HG03378 (cell line): ENCODE measurements at regions not wholly inside any gene's neighbourhood (a gene's known extent, or its start where the extent isn't known, plus 50 kb on each side); places are given as distances from the start of the nearest gene placed in this dataset.

ENCODE experiments used
- ATAC-seq: cut with Tn5 transposase; IDR thresholded peaks from one replicate; pipeline ENCODE4 v1.9.1; 2021; ENCODE audit warnings: mild to moderate bottlenecking, moderate library complexity; ENCODE audit not compliant: unreplicated experiment

GRCh38 chr5:68734781-68735180 is 359.0 kb upstream of the SLC30A5 start:
- no peak for ATAC-seq

DNA sequence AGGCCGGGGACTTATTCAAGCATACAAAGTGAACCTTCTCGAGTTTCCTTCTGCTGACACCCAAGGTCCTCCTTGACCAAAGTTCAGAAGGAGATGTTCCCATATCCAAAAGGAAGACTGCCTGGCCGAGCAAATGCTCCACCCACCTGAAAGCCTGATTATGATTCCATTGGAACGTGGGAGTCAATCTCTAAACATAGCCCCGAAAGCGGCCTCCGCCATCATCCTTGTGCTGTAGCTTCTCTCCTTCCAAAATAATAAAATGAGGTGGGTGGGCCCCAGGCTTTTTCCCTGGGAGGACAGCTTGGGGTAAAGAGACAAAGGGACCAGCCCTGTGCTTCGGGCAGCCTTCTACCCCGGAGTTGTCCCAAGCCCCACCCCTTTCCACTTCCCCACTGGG is 355.6 kb upstream of the SLC30A5 start:
- no peak for ATAC-seq

DNA sequence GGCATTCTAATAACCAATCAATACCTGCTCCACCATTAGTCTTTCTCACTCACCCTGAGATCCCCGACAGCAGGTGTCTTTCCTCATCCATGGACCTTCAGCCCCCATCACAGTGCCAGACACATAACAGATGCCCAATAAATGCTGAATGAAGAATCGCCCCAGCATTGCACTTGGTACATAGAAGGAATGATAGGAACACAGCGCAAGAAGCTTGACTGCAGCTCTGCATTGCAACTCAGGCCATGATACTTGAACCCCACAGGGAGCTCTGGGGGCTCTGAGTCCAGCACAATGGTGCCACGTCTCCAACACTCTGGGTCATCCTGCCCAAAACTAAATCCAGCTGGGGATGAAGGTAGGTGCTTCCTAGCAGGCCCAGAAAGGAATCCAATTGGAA is 355.0 kb upstream of the SLC30A5 start:
- ATAC-seq, result no peak

- ATAC-seq, result peak; percentile 77
Measured at GRCh38 chr5:68739752-68740151, 354.1 kb upstream of the SLC30A5 start.

GRCh38 chr5:68740226-68740910 is 353.4 kb upstream of the SLC30A5 start:
- peak; percentile 76 for ATAC-seq

- ATAC-seq, result no peak
Measured at GRCh38 chr5:68744206-68744605, 349.6 kb upstream of the SLC30A5 start.

- ATAC-seq, result no peak
Measured at GRCh38 chr5:68745448-68745847, 348.4 kb upstream of the SLC30A5 start.

- ATAC-seq, result no peak
Measured at GRCh38 chr5:68746220-68746619, 347.6 kb upstream of the SLC30A5 start.

- ATAC-seq, result no peak
Measured at GRCh38 chr5:68746643-68747420, 347.0 kb upstream of the SLC30A5 start.

GRCh38 chr5:68747521-68747920 is 346.3 kb upstream of the SLC30A5 start:
- ATAC-seq, result no peak

GRCh38 chr5:68748101-68748500 is 345.7 kb upstream of the SLC30A5 start:
- ATAC-seq, result no peak

DNA sequence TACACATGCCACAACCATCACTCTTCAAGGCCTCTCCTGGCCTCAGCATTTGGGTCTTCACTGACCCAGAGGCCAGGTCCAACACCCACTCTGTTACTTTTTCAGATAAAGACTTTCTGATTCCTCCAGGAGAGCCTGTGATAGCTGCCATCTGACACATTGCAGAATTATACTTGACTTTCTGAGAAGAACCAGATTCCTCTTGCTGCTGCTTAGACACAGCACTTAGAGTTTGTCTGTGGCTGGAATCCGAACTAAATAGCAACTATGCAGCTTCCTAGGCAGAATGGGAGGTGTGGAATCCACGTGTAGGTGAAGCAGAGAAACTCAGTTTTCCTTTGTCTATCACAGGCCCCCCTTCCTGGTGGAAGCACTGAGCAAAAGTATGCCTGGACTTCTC is 344.7 kb upstream of the SLC30A5 start:
- no peak for ATAC-seq

GRCh38 chr5:68749631-68750030 is 344.2 kb upstream of the SLC30A5 start:
- no peak for ATAC-seq

DNA sequence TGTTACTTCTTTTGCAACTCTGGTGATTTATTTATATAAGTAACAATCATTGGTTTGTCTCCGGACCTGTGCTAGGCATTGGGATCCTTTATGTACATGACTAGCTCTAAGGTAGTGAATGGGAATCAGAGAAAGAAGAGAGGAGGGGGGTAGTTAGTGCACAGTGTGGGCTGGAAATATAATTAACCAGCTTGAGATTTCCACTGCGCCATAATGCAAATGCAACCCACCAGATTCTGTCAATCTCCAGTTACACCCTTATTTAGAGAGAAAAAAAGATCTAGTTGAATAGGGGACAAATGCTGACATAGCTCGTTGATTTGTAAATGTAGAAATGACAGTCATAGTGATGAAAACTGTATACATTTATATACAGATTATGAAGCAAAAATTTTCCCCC is 342.2 kb upstream of the SLC30A5 start:
- no peak for ATAC-seq

GRCh38 chr5:68754536-68754935 is 339.3 kb upstream of the SLC30A5 start:
- no peak for ATAC-seq

GRCh38 chr5:68755293-68755692 is 338.5 kb upstream of the SLC30A5 start:
- no peak for ATAC-seq

- no peak for ATAC-seq
Measured at GRCh38 chr5:68757006-68757405, 336.8 kb upstream of the SLC30A5 start.

DNA sequence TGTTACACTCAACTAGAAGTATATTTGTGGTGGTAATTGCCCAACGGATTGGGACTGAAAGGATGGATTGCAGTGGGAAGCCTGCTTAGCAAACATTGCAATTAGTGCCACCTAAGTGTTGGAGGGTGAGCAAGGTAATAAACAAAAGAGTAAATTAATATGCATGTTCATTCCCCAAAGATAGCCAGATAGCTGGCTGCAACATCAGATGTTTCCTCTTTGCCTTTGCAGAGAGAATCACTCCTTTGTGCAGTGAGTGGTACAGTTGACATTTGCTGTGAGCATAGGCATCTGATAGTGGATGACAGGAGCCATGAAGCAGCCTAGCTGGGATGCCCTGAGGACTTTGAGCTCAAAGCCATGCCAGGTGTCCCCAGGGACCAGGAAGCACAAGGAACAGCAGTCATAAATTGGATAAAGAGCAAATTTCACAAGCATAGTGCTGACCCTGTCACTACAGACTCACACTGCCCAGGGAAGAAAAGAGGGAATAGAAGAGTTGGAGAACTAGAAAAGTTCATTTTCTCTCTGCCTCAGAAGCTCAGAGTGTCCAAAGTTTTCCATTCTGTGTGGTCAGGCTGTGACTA is 336.1 kb upstream of the SLC30A5 start:
- ATAC-seq, result no peak

GRCh38 chr5:68759593-68759992 is 334.2 kb upstream of the SLC30A5 start:
- no peak for ATAC-seq

DNA sequence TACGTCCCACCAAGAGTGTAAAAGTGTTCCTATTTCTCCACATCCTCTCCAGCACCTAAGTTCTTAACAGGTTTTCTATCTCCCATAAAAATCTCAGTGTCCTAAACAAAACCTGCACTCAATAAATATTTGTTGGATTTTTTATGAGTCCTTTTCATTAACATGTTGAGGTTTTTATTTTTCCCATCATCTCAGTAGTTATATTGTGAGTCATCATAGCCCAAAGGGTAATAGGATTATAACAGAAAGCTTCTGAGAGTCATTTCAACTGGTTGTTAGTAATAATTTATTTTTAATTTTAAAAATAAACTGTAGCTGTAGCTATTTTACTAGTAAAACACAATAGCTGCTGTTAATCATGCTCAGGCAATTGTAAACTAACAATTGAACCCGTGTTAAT is 331.6 kb upstream of the SLC30A5 start:
- no peak for ATAC-seq

GRCh38 chr5:68766952-68767464 is 326.8 kb upstream of the SLC30A5 start:
- ATAC-seq, result no peak

DNA sequence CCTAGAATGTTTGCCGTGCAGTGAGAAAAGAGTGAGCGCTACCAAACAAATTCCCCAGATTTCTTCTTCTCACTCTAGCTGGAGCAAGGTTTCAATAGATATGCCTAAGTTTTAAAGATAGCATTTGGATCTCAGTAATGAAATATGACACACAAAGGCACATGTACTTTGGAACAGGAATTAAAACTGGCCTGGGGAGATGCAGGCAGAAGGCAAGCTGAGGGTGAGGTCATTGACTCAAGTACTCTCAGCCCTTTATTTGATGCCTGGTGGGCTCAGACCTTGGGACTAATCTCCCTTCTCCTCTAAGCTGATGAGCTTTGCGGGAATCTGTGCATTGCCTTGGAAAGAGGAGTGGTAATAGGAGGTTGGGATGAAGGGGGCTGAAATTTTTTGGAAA is 323.3 kb upstream of the SLC30A5 start:
- ATAC-seq, result no peak
